ENCODE measurements at regions not wholly inside any gene's neighbourhood (a gene's known extent, or its start where the extent isn't known, plus 50 kb on each side); places are given as distances from the start of the nearest gene placed in this dataset.

- intact Hi-C loops (cut with DNase I), result no loop called here
- no peak for DNase-seq (ENCODE audit: low spot score)
- TF ChIP-seq POLR2AphosphoS5 (IDR thresholded peaks at IDR 0.05) (no peak), POLR2A (IDR thresholded peaks at IDR 0.05) (no peak), CTCF (IDR thresholded peaks at IDR 0.05) (no peak)
- 91% methylated on average over 2 of the region's 2 CpGs for WGBS
- Histone ChIP-seq H3K4me1 (replicated peaks) (peaks cover 7% of the 10 kb centered on the region), H3K4me3 (no peak overlapping the region), H3K27ac (no peak overlapping the region), H3K36me3 (no peaks in the 10 kb centered on the region), H3K27me3 (replicated peaks; ENCODE audit: insufficient read depth) (no peaks in the 10 kb centered on the region), H3K9me3 (no peaks in the 10 kb centered on the region)
These were observed 268.4 kb downstream of the FOXO1 start for GRCh38 chr13:40398065-40398464.

GRCh38 chr13:40399756-40400155 lies 266.7 kb downstream of the FOXO1 start:
- no peaks in the 10 kb centered on the region for H3K9me3 ChIP-seq
- no peaks in the 10 kb centered on the region for H3K36me3 ChIP-seq
- H3K27ac ChIP-seq, result no peak overlapping the region
- TF ChIP-seq POLR2A (IDR thresholded peaks at IDR 0.05), result no peak
- TF ChIP-seq POLR2AphosphoS5 (IDR thresholded peaks at IDR 0.05), result no peak
- no peak for TF ChIP-seq CTCF (IDR thresholded peaks at IDR 0.05)
- DNase-seq (ENCODE audit: low spot score), result no peak
- no peaks in the 10 kb centered on the region for H3K27me3 ChIP-seq (replicated peaks; ENCODE audit: insufficient read depth)
- H3K4me3 ChIP-seq, result no peak overlapping the region
- 85% methylated on average over 3 of the region's 3 CpGs for WGBS
- intact Hi-C loops (cut with DNase I), result loop anchor here (5.0 to 10.0 kb wide), 2 partner anchors 125 to 263 kb away; no protein-coding TSS in a partner anchor
- H3K4me1 ChIP-seq (replicated peaks), result peaks cover 7% of the 10 kb centered on the region

GRCh38 chr13:40401911-40402776 lies 264.3 kb downstream of the FOXO1 start:
- no peaks in the 10 kb centered on the region for H3K27me3 ChIP-seq (replicated peaks; ENCODE audit: insufficient read depth)
- H3K4me1 ChIP-seq (replicated peaks), result peaks cover 7% of the 10 kb centered on the region
- TF ChIP-seq CTCF (IDR thresholded peaks at IDR 0.05) (no peak), POLR2AphosphoS5 (IDR thresholded peaks at IDR 0.05) (peak; percentile 32)
- intact Hi-C loops (cut with DNase I), result loop anchor here (2.0 to 10.0 kb wide), 3 partner anchors 127 to 260 kb away; no protein-coding TSS in a partner anchor
- peak; percentile 55 for DNase-seq (ENCODE audit: low spot score)
- H3K36me3 ChIP-seq, result no peaks in the 10 kb centered on the region
- no peaks in the 10 kb centered on the region for H3K9me3 ChIP-seq
- H3K27ac ChIP-seq, result peak overlapping the region; percentile 30 to 56
- no peak overlapping the region for H3K4me3 ChIP-seq
- 17% methylated on average over 13 of the region's 13 CpGs for WGBS

GRCh38 chr13:40402931-40403431 lies 263.5 kb downstream of the FOXO1 start:
- Histone ChIP-seq H3K27ac (peak overlapping the region; percentile 22 to 30), H3K4me1 (replicated peaks) (peaks cover 7% of the 10 kb centered on the region), H3K9me3 (no peaks in the 10 kb centered on the region), H3K27me3 (replicated peaks; ENCODE audit: insufficient read depth) (no peaks in the 10 kb centered on the region), H3K4me3 (no peak overlapping the region), H3K36me3 (no peaks in the 10 kb centered on the region)
- WGBS, result 17% methylated on average over 9 of the region's 9 CpGs
- no peak for DNase-seq (ENCODE audit: low spot score)
- intact Hi-C loops (cut with DNase I), result loop anchor here (2.0 to 10.0 kb wide), 3 partner anchors 128 to 259 kb away; no protein-coding TSS in a partner anchor
- TF ChIP-seq POLR2AphosphoS5 (IDR thresholded peaks at IDR 0.05) (no peak), POLR2A (IDR thresholded peaks at IDR 0.05) (no peak), CTCF (IDR thresholded peaks at IDR 0.05) (no peak)
